WI38 (cell line): ENCODE measurements at regions not wholly inside any gene's neighbourhood (a gene's known extent, or its start where the extent isn't known, plus 50 kb on each side); places are given as distances from the start of the nearest gene placed in this dataset.

Source experiments
- H3K4me3 ChIP-seq: 2 replicates; pipeline ENCODE4 v1.5.1; 2011; ENCODE audit warnings: low read depth, mild to moderate bottlenecking, control low read depth, low read length
- TF ChIP-seq, protein P1 (sequence below): IDR thresholded peaks from 2 replicates; pipeline ENCODE4 v1.5.1; 2012; ENCODE audit warnings: low read depth, mild to moderate bottlenecking, control low read depth, low read length

DNA sequence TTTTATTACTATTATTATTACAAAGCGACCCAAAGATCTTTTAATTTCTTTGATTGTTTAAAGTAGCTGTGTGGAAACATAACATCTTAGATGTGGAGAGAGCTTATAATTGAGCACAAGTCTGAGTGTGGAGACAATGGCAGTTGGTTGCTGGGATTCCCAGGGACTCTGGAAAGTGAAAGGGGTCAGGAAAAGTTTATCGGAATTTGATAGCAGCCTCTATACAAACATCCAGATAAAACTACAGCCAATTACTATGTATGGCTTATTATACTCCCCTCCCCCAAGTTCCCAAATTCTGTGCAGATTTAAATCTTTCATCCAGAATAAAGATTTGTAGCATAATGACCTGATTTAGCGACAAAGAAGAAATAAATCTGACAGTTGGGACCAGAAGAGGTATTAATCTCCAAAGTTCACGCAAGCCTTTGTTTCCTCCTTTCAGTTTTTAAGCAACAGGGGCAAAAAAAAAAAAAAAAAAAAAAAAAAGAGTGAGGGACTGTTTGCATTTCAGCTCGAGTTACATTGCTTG, 121.4 kb upstream of the MAP3K7 start:
- TF ChIP-seq, protein P1, sequence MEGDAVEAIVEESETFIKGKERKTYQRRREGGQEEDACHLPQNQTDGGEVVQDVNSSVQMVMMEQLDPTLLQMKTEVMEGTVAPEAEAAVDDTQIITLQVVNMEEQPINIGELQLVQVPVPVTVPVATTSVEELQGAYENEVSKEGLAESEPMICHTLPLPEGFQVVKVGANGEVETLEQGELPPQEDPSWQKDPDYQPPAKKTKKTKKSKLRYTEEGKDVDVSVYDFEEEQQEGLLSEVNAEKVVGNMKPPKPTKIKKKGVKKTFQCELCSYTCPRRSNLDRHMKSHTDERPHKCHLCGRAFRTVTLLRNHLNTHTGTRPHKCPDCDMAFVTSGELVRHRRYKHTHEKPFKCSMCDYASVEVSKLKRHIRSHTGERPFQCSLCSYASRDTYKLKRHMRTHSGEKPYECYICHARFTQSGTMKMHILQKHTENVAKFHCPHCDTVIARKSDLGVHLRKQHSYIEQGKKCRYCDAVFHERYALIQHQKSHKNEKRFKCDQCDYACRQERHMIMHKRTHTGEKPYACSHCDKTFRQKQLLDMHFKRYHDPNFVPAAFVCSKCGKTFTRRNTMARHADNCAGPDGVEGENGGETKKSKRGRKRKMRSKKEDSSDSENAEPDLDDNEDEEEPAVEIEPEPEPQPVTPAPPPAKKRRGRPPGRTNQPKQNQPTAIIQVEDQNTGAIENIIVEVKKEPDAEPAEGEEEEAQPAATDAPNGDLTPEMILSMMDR = no peak
- H3K4me3 ChIP-seq = no peak overlapping the region

DNA sequence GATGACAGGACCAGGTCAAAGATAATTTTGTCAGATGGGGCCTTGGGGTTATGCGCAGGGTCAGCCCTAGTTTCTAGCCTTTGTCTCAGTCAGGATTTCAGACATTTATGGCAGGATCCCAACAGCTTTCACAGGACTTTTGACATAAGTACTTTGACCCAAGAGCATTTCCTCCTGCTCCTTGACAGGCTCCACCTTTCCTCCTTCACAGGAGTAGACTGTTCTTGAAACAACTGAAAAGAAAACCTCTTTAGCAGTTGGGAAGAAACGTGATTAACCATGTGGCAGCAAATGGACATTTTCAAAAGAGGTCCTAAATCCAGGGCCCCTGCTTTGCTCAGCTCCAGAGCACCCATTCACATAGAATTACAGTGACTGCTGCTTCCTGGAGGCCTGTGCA, 120.4 kb upstream of the MAP3K7 start:
- TF ChIP-seq, protein P1 = no peak
- no peak overlapping the region for H3K4me3 ChIP-seq

DNA sequence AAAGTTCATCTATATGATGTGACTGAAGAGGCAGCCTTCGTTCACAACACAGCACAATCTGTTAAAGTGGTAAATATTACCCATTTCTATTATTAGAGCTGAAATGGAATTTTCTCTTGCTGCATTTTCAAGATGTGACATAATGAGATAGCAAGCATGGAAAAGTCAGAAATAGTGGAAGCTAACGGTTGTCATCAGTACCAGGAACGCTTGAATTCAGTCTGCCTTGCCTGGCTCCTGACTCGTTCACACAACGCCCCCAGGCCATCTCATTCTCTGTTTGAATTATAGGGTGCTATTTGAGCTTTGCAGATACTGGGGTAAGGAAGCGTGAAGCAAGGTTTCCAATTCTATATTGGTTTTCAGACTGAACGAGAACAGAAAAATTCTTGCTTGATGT, 116.5 kb upstream of the MAP3K7 start:
- H3K4me3 ChIP-seq = no peak overlapping the region
- TF ChIP-seq, protein P1 = no peak

DNA sequence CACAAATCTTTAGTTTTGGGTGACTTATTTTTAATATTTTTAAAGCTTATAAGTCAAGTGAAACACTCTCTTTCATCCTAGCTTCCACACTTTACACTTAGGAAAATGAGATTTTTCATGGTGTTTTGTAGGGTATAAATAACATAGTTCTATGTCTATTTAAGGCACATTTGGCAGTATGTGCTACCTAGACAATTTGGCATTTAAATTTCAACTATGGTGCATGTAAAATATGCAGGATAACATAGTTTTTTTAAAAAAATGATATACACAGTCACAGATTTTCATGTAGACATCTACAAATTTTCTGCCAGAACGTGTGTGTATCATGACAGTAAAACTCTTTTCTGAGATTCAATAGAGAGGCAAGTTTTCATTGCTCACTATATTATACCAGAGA, 115.1 kb upstream of the MAP3K7 start:
- TF ChIP-seq, protein P1 = no peak
- no peak overlapping the region for H3K4me3 ChIP-seq

DNA sequence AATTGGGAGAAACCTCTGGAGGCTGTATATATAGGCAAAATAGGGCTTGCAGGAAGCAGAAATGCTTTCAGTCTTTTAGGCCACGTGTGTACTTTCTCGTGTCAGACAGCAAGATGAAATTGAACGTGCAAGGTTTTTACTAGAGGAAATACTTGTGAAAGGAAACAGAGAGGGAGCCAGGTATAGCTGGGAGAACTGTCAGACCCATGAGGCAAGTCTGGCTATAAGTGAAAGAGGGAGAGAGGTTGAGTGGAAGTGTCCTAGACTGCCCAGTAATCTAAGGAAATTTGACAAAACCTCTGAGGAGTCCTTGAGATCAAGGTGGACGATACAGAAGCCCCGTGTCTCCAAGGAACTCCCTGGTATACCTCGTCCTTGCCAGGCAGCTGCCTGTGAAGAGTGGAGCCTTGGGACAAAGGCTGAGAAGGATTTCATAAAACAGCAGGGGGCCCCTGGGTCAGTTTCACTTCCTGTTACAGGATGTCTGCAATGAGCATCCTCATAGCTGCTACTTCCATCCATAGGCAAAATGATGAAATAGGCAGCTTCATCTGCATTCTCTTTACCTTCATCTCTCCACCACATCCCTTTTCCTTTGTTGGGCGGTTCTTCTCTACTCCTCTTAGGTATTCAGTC, 114.4 kb upstream of the MAP3K7 start:
- TF ChIP-seq, protein P1 = no peak
- H3K4me3 ChIP-seq = no peak overlapping the region

DNA sequence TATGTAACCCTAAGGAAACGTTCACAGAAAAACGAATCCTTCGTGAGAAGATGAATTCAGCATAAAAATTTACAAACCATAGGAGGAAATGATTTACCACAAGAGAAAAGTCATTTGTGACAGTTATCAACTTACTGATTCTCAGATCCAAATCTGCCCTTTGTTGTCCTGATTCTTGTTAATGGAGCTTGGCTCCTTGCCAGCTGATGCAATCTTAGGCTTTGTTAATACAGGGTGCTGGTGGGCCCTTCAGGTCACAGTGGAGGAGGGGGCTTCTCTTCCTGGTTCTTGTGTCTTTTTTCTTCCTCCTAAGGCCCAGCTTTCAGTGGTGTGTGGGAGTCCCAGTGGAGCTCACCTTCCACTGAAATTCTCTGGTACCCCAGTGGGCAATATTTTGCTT, 108.4 kb upstream of the MAP3K7 start:
- TF ChIP-seq, protein P1 = no peak
- no peak overlapping the region for H3K4me3 ChIP-seq

DNA sequence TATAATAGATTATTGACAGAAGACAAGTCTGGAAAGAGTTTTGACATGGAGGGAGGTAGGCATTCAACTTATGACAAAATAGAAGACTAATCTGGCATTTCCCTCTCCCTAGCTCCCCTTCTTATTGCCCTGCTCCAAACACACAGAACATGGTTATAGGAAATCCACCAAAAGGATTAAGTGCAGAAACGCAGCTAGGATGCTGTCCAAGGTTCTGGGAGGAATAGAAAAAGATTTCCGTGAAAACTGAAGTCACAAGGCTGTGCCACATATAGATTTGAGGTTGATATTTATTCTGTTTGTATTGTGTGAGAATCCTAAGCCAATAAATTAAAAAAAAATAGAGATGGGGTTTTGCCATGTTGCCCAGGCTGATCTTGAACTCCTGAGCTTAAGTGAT, 107.9 kb upstream of the MAP3K7 start:
- TF ChIP-seq, protein P1 = no peak
- H3K4me3 ChIP-seq = no peak overlapping the region
